ENCODE measurements at regions not wholly inside any gene's neighbourhood (a gene's known extent, or its start where the extent isn't known, plus 50 kb on each side); places are given as distances from the start of the nearest gene placed in this dataset.

- TF ChIP-seq CTCF (IDR thresholded peaks at IDR 0.05; ENCODE audit: insufficient read depth, low read length, poor library complexity, severe bottlenecking) = no peak
- no peaks in the 10 kb centered on the region for H3K36me3 ChIP-seq (ENCODE audit: control insufficient read depth, insufficient read depth, low read length)
- DNase-seq (ENCODE audit: extremely low read depth, insufficient read length) = no peak
- no peaks in the 10 kb centered on the region for H3K27me3 ChIP-seq (replicated peaks; ENCODE audit: control insufficient read depth, insufficient read depth, low read length)
- H3K4me3 ChIP-seq (replicated peaks; ENCODE audit: low read depth, low read length) = no peak overlapping the region
These were observed 1328.7 kb downstream of the TBC1D22A start for GRCh38 chr22:48091060-48091650.

GRCh38 chr22:48090332-48090672 lies 1327.9 kb downstream of the TBC1D22A start:
- no peak for DNase-seq (ENCODE audit: extremely low read depth, insufficient read length)
- Histone ChIP-seq H3K36me3 (ENCODE audit: control insufficient read depth, insufficient read depth, low read length) (no peaks in the 10 kb centered on the region), H3K27me3 (replicated peaks; ENCODE audit: control insufficient read depth, insufficient read depth, low read length) (no peaks in the 10 kb centered on the region), H3K4me3 (replicated peaks; ENCODE audit: low read depth, low read length) (no peak overlapping the region)
- no peak for TF ChIP-seq CTCF (IDR thresholded peaks at IDR 0.05; ENCODE audit: insufficient read depth, low read length, poor library complexity, severe bottlenecking)

GRCh38 chr22:48089601-48090331 lies 1327.3 kb downstream of the TBC1D22A start:
- TF ChIP-seq CTCF (IDR thresholded peaks at IDR 0.05; ENCODE audit: insufficient read depth, low read length, poor library complexity, severe bottlenecking) = no peak
- Histone ChIP-seq H3K4me3 (replicated peaks; ENCODE audit: low read depth, low read length) (no peak overlapping the region), H3K36me3 (ENCODE audit: control insufficient read depth, insufficient read depth, low read length) (no peaks in the 10 kb centered on the region), H3K27me3 (replicated peaks; ENCODE audit: control insufficient read depth, insufficient read depth, low read length) (no peaks in the 10 kb centered on the region)
- DNase-seq (ENCODE audit: extremely low read depth, insufficient read length) = no peak

GRCh38 chr22:48088926-48089536 lies 1326.6 kb downstream of the TBC1D22A start:
- TF ChIP-seq CTCF (IDR thresholded peaks at IDR 0.05; ENCODE audit: insufficient read depth, low read length, poor library complexity, severe bottlenecking) = no peak
- H3K4me3 ChIP-seq (replicated peaks; ENCODE audit: low read depth, low read length) = no peak overlapping the region
- DNase-seq (ENCODE audit: extremely low read depth, insufficient read length) = no peak
- no peaks in the 10 kb centered on the region for H3K36me3 ChIP-seq (ENCODE audit: control insufficient read depth, insufficient read depth, low read length)
- H3K27me3 ChIP-seq (replicated peaks; ENCODE audit: control insufficient read depth, insufficient read depth, low read length) = no peaks in the 10 kb centered on the region

- TF ChIP-seq CTCF (IDR thresholded peaks at IDR 0.05; ENCODE audit: insufficient read depth, low read length, poor library complexity, severe bottlenecking) = no peak
- no peak overlapping the region for H3K4me3 ChIP-seq (replicated peaks; ENCODE audit: low read depth, low read length)
- no peak for DNase-seq (ENCODE audit: extremely low read depth, insufficient read length)
- no peaks in the 10 kb centered on the region for H3K36me3 ChIP-seq (ENCODE audit: control insufficient read depth, insufficient read depth, low read length)
- no peaks in the 10 kb centered on the region for H3K27me3 ChIP-seq (replicated peaks; ENCODE audit: control insufficient read depth, insufficient read depth, low read length)
These were observed 1325.8 kb downstream of the TBC1D22A start for GRCh38 chr22:48088251-48088650.
